GM19397 (cell line): ENCODE measurements at regions not wholly inside any gene's neighbourhood (a gene's known extent, or its start where the extent isn't known, plus 50 kb on each side); places are given as distances from the start of the nearest gene placed in this dataset.
A peak's percentile ranks its signal among the peaks of the same experiment; 100 is the strongest.

Experiments used
- ATAC-seq: cut with Tn5 transposase; IDR thresholded peaks from one replicate; pipeline ENCODE4 v1.9.1; 2021; ENCODE audit warnings: mild to moderate bottlenecking, moderate library complexity; ENCODE audit not compliant: unreplicated experiment

GRCh38 chr6:150711061-150711460 is 111.4 kb downstream of the PLEKHG1 start:
- ATAC-seq = no peak

- no peak for ATAC-seq
Measured at GRCh38 chr6:150711584-150712504, 112.2 kb downstream of the PLEKHG1 start.

- no peak for ATAC-seq
Measured at GRCh38 chr6:150712505-150713252, 113.0 kb downstream of the PLEKHG1 start.

- no peak for ATAC-seq
Measured at GRCh38 chr6:150713487-150713886, 113.8 kb downstream of the PLEKHG1 start.

GRCh38 chr6:150713931-150714330 is 114.2 kb downstream of the PLEKHG1 start:
- no peak for ATAC-seq

GRCh38 chr6:150715133-150715532 is 115.4 kb downstream of the PLEKHG1 start:
- no peak for ATAC-seq

GRCh38 chr6:150717419-150717818 is 117.7 kb downstream of the PLEKHG1 start:
- ATAC-seq = no peak

GRCh38 chr6:150719099-150719766 is 119.5 kb downstream of the PLEKHG1 start:
- no peak for ATAC-seq

GRCh38 chr6:150719831-150720230 is 120.1 kb downstream of the PLEKHG1 start:
- ATAC-seq = no peak

GRCh38 chr6:150720774-150721233 is 121.1 kb downstream of the PLEKHG1 start:
- ATAC-seq = peak; percentile 97

GRCh38 chr6:150721418-150722266 is 122.0 kb downstream of the PLEKHG1 start:
- no peak for ATAC-seq

GRCh38 chr6:150722614-150723344 is 123.1 kb downstream of the PLEKHG1 start:
- no peak for ATAC-seq

- no peak for ATAC-seq
Measured at GRCh38 chr6:150723345-150723658, 123.6 kb downstream of the PLEKHG1 start.

- no peak for ATAC-seq
Measured at GRCh38 chr6:150723857-150724256, 124.2 kb downstream of the PLEKHG1 start.

- ATAC-seq = no peak
Measured at GRCh38 chr6:150725795-150726194, 126.1 kb downstream of the PLEKHG1 start.

GRCh38 chr6:150729188-150729748 is 129.6 kb downstream of the PLEKHG1 start:
- ATAC-seq = no peak

- no peak for ATAC-seq
Measured at GRCh38 chr6:150730801-150731457, 131.2 kb downstream of the PLEKHG1 start.

GRCh38 chr6:150732765-150733539 is 132.6 kb upstream of the MTHFD1L start:
- no peak for ATAC-seq
